GM12891 (cell line): ENCODE measurements at regions not wholly inside any gene's neighbourhood (a gene's known extent, or its start where the extent isn't known, plus 50 kb on each side); places are given as distances from the start of the nearest gene placed in this dataset.
A peak's percentile ranks its signal among the peaks of the same experiment; 100 is the strongest.
"Not testable (repeated sequence)": the region's sequence is repeated elsewhere in the genome, so short reads cannot be mapped to it uniquely, and the experiment has no call there.

ENCODE experiments used
- DNase-seq: peaks from one replicate; pipeline ENCODE4 v3.0.0; 2011; ENCODE audit warnings: low spot score; ENCODE audit not compliant: insufficient read length
- FAIRE-seq: peaks from 2 replicates; lab custom pipeline; 2011; peaks lifted over from hg19 to GRCh38; lab: Jason Lieb, UNC
- PAX5 ChIP-seq: IDR thresholded peaks from 2 replicates; pipeline ENCODE4 v1.6.1; 2011; ENCODE audit warnings: low read length, moderate library complexity, mild to moderate bottlenecking; ENCODE audit not compliant: insufficient read depth, severe bottlenecking
- POLR2A ChIP-seq: IDR thresholded peaks from 2 replicates; pipeline ENCODE4 v1.6.1; 2011; ENCODE audit warnings: low read depth, low read length, control low read depth
- POLR2AphosphoS5 ChIP-seq: IDR thresholded peaks from 2 replicates; pipeline ENCODE4 v1.6.1; 2011; ENCODE audit warnings: low read depth, low read length, control low read depth
- POU2F2 ChIP-seq: IDR thresholded peaks from 2 replicates; pipeline ENCODE4 v1.6.1; 2011; ENCODE audit warnings: low read depth, mild to moderate bottlenecking, control low read depth, low read length, moderate library complexity
- SPI1 ChIP-seq: IDR thresholded peaks from 2 replicates; pipeline ENCODE4 v1.6.1; 2011; ENCODE audit warnings: low read depth, low read length, control low read depth
- TAF1 ChIP-seq: IDR thresholded peaks from 2 replicates; pipeline ENCODE4 v1.6.1; 2011; ENCODE audit warnings: low read depth, low read length, control low read depth

GRCh38 chr7:91620827-91621226 is 259.7 kb downstream of the MTERF1 start:
- FAIRE-seq = no peak

DNA sequence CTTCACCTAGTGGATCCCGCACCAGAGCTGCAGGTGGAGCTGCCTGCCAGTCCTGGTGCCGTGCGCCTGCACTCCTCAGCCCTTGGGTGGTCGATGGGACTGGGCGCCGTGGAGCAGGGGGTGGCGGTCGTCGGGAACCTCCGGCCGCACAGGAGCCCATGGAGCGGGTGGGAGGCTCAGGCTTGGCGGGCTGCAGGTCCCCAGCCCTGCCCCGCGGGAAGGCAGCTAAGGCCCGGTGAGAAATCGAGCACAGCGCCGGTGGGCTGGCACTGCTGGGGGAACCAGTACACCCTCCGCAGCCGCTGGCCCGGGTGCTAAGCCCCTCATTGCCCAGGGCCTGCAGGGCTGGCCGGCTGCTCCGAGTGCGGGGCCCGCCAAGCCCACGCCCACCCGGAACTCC is 253.2 kb downstream of the MTERF1 start:
- not testable (repeated sequence) for DNase-seq, FAIRE-seq

More at GRCh38 chr7:91620827-91621226, 259.7 kb downstream of the MTERF1 start:
- no peak for TF ChIP-seq PAX5
- TF ChIP-seq TAF1 = no peak
- no peak for TF ChIP-seq POLR2A
- TF ChIP-seq POLR2AphosphoS5 = no peak
- TF ChIP-seq SPI1 = no peak
- no peak for TF ChIP-seq POU2F2
- no peak for DNase-seq

DNA sequence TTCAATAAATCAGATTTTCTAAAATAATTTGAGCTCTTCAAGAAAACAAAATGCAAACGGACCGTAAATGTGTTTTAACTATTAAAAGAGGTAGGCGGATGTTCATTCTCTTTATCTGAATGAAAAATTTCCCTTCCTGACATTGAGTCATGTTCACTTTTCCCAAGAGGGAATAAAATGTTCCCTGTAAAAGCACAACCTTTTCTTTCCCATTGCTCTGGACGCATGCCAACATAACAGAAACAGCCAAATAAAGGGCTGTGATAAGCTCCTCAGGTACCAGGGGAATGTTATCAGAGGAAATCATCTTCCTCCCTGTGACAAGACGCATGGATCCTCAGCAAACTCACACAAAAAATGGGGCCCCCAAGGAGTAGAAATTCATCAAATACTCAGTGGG is 251.8 kb downstream of the MTERF1 start:
- no peak for FAIRE-seq
- TF ChIP-seq POU2F2 (no peak), PAX5 (no peak), SPI1 (no peak), POLR2A (no peak), TAF1 (no peak), POLR2AphosphoS5 (no peak)
- DNase-seq = no peak

- TF ChIP-seq PAX5 (no peak), POU2F2 (no peak), POLR2A (no peak), SPI1 (no peak), TAF1 (no peak), POLR2AphosphoS5 (no peak)
- DNase-seq (no peak), FAIRE-seq (no peak)
Observed at GRCh38 chr7:91630581-91631380, 249.7 kb downstream of the MTERF1 start.

DNA sequence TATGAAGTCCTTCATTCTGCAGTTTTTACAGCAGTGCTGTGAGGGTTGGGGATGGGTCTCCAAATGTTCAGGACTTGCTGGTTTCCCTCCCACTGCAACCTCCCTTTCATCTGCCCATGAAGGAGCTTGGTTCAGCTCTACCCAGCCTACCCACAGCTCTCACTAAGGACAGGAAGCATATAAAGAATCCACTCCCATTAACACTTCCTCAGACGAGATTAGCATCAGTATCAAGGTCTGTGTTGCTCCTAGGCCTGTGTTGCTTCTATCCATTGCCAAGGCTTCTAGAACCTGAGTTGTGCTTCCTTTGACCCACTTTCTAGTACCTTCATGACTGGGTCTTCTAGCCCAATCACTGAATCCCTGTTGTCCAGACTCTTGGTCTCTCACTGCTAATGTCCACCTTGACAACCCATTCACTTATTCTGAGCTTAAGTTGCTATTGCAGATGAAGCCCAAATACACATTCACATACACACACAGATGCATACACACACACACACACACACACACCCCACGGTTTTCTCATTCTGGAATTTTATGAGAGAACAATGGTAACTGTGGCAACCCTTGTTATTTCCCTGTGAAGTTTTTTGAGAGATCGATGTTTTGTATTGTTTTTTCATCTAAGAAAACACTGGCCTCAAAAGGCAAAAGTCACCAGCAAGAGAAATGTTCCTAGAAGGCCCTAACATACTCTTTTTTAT is 248.1 kb downstream of the MTERF1 start:
- no peak for FAIRE-seq
- DNase-seq = no peak
- TF ChIP-seq POU2F2 (no peak), SPI1 (no peak), POLR2AphosphoS5 (no peak), PAX5 (no peak), TAF1 (no peak), POLR2A (no peak)

DNA sequence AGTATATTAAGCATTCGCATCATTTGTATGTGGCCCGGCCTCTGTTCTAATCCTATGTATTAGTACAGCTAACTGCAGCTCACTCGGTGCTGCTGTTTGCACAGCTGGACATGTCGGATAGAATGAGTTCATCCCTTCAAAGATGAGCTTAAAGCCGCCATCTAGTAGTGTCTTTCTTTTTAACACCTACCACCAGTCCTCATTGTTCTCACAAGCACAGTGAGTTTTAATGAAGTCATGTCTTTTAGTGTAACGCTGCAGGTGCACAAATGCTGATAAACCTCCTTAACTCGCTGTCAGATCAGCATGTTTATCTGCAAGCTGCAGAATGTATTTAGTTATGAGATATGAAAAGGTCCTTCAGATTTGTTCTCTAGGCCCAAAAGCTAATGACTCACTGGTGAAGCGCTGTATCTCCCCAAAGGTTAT is 247.5 kb downstream of the MTERF1 start:
- FAIRE-seq (no peak), DNase-seq (no peak)
- no peak for TF ChIP-seq POU2F2
- no peak for TF ChIP-seq SPI1
- no peak for TF ChIP-seq TAF1
- TF ChIP-seq POLR2AphosphoS5 = no peak
- no peak for TF ChIP-seq POLR2A
- no peak for TF ChIP-seq PAX5

- TF ChIP-seq POU2F2 = no peak
- TF ChIP-seq POLR2AphosphoS5 = no peak
- TF ChIP-seq POLR2A = no peak
- TF ChIP-seq PAX5 = no peak
- no peak for TF ChIP-seq TAF1
- no peak for TF ChIP-seq SPI1
- FAIRE-seq = peak; percentile 40
- no peak for DNase-seq
Observed at GRCh38 chr7:91634485-91635177, 245.9 kb downstream of the MTERF1 start.

- FAIRE-seq (no peak), DNase-seq (no peak)
- no peak for TF ChIP-seq TAF1
- TF ChIP-seq PAX5 = no peak
- TF ChIP-seq SPI1 = no peak
- TF ChIP-seq POU2F2 = no peak
- no peak for TF ChIP-seq POLR2AphosphoS5
- no peak for TF ChIP-seq POLR2A
Observed at GRCh38 chr7:91636129-91636724, 244.3 kb downstream of the MTERF1 start.

- DNase-seq = no peak
- FAIRE-seq = no peak
- TF ChIP-seq TAF1 (no peak), PAX5 (no peak), POU2F2 (no peak), SPI1 (no peak), POLR2AphosphoS5 (no peak), POLR2A (no peak)
Observed at GRCh38 chr7:91636728-91637127, 243.8 kb downstream of the MTERF1 start.
